ENCODE measurements at regions not wholly inside any gene's neighbourhood (a gene's known extent, or its start where the extent isn't known, plus 50 kb on each side); places are given as distances from the start of the nearest gene placed in this dataset.

DNA sequence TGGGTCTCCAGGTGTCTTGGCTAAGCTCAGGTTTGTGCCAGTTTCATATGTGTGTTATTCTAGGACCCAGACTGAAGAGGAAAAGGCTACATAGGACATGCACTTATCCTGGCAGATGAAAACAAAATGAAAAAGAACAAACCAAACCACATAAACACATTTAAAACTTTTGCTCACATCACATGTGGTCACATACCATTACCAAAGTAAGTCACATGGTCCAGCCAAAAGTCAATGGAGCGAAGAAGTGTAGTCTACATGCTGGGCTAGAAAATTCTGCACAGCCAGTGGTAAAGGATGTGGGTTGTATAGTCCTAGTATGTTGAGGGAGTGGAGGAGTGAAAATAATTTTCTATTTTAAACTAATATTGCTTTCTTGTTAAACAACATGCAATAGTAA lies 437.5 kb downstream of the BTBD3 start:
- TF ChIP-seq EP300 (IDR thresholded peaks at IDR 0.05), result no peak
- TF ChIP-seq, protein P1, sequence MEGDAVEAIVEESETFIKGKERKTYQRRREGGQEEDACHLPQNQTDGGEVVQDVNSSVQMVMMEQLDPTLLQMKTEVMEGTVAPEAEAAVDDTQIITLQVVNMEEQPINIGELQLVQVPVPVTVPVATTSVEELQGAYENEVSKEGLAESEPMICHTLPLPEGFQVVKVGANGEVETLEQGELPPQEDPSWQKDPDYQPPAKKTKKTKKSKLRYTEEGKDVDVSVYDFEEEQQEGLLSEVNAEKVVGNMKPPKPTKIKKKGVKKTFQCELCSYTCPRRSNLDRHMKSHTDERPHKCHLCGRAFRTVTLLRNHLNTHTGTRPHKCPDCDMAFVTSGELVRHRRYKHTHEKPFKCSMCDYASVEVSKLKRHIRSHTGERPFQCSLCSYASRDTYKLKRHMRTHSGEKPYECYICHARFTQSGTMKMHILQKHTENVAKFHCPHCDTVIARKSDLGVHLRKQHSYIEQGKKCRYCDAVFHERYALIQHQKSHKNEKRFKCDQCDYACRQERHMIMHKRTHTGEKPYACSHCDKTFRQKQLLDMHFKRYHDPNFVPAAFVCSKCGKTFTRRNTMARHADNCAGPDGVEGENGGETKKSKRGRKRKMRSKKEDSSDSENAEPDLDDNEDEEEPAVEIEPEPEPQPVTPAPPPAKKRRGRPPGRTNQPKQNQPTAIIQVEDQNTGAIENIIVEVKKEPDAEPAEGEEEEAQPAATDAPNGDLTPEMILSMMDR (IDR thresholded peaks at IDR 0.05), result no peak
